GM23338 (cell line): ENCODE measurements at regions not wholly inside any gene's neighbourhood (a gene's known extent, or its start where the extent isn't known, plus 50 kb on each side); places are given as distances from the start of the nearest gene placed in this dataset.

Experiments used
- ATAC-seq: fragments of 200-7000 bp; cut with Tn5 transposase; 3 replicates; pipeline ENCODE4 v1.9.1; 2020
- DNase-seq: peaks from one replicate; pipeline ENCODE4 v3.0.0-alpha.2; 2015; ENCODE audit warnings: low spot score
- H2AFZ ChIP-seq: fragments of 200-600 bp; sonication (generic); 2 replicates; pipeline ENCODE4 v1.8.0; 2016; ENCODE audit warnings: antibody characterized with exemption, mild to moderate bottlenecking, moderate library complexity
- H3F3A ChIP-seq: fragments of 200-600 bp; sonication (generic); replicated peaks from 2 replicates; pipeline ENCODE4 v1.8.0; 2017; ENCODE audit warnings: antibody characterized with exemption, mixed run types, low read depth
- H3K27ac ChIP-seq: fragments of 200-600 bp; sonication (generic); 2 replicates; pipeline ENCODE4 v1.6.1; 2016; ENCODE audit warnings: low read depth
- H3K27me3 ChIP-seq: fragments of 200-600 bp; sonication (generic); 2 replicates; pipeline ENCODE4 v1.8.0; 2016; ENCODE audit warnings: mild to moderate bottlenecking, mixed run types, moderate library complexity; ENCODE audit not compliant: insufficient read depth
- H3K36me3 ChIP-seq: fragments of 200-600 bp; sonication (generic); 2 replicates; pipeline ENCODE4 v1.8.0; 2016; ENCODE audit warnings: mild to moderate bottlenecking; ENCODE audit not compliant: insufficient read depth
- H3K4me1 ChIP-seq: fragments of 200-600 bp; sonication (generic); 2 replicates; pipeline ENCODE4 v1.8.0; 2016; ENCODE audit warnings: mild to moderate bottlenecking, moderate library complexity; ENCODE audit not compliant: insufficient read depth
- H3K4me2 ChIP-seq: fragments of 200-600 bp; sonication (generic); 2 replicates; pipeline ENCODE4 v1.7.1; 2017; ENCODE audit warnings: mixed run types
- H3K4me3 ChIP-seq: fragments of 200-600 bp; sonication (generic); 2 replicates; pipeline ENCODE4 v1.6.1; 2016; ENCODE audit warnings: mixed run types
- H3K79me2 ChIP-seq: fragments of 200-600 bp; sonication (generic); replicated peaks from 2 replicates; pipeline ENCODE4 v1.8.0; 2017; ENCODE audit warnings: mild to moderate bottlenecking; ENCODE audit not compliant: insufficient read depth
- H3K9me2 ChIP-seq: fragments of 200-600 bp; sonication (generic); 2 replicates; pipeline ENCODE4 v1.8.0; 2017; ENCODE audit not compliant: insufficient read depth
- H4K20me1 ChIP-seq: fragments of 200-600 bp; sonication (generic); replicated peaks from 2 replicates; pipeline ENCODE4 v1.8.0; 2017; ENCODE audit warnings: mild to moderate bottlenecking; ENCODE audit not compliant: insufficient read depth
- H3K27ac Mint-ChIP-seq: 2 replicates; pipeline ENCODE4 v1.8.0; 2020; ENCODE audit warnings: inconsistent platforms, mild to moderate bottlenecking, moderate library complexity, mixed read lengths
- H3K27me3 Mint-ChIP-seq: 3 replicates; pipeline ENCODE4 v1.8.0; 2022; ENCODE audit warnings: low read depth, mild to moderate bottlenecking, moderate library complexity, mixed read lengths, inconsistent platforms; ENCODE audit not compliant: insufficient read depth, poor library complexity
- H3K36me3 Mint-ChIP-seq: 3 replicates; pipeline ENCODE4 v1.8.0; 2021; ENCODE audit warnings: low read depth, mild to moderate bottlenecking, inconsistent platforms, moderate library complexity, mixed read lengths
- H3K4me1 Mint-ChIP-seq: 3 replicates; pipeline ENCODE4 v1.8.0; 2020; ENCODE audit warnings: mild to moderate bottlenecking, inconsistent platforms, mixed read lengths
- H3K4me3 Mint-ChIP-seq: 3 replicates; pipeline ENCODE4 v1.8.0; 2021; ENCODE audit warnings: moderate library complexity, mild to moderate bottlenecking, inconsistent platforms, mixed read lengths
- H3K9me3 Mint-ChIP-seq: 3 replicates; pipeline ENCODE4 v1.8.0; 2020; ENCODE audit warnings: moderate library complexity, mild to moderate bottlenecking, inconsistent platforms, mixed read lengths
- EZH2 ChIP-seq: fragments of 200-600 bp; sonication (generic); IDR thresholded peaks from one replicate; pipeline ENCODE4 v1.8.0; 2017; ENCODE audit warnings: antibody characterized with exemption, mild to moderate bottlenecking, low read depth; ENCODE audit not compliant: unreplicated experiment
- JUNB ChIP-seq: IDR thresholded peaks from one replicate; pipeline ENCODE4 v1.6.1; 2016; ENCODE audit warnings: antibody characterized with exemption; ENCODE audit not compliant: unreplicated experiment
- POLR2AphosphoS5 ChIP-seq: IDR thresholded peaks from 2 replicates; pipeline ENCODE4 v1.6.1; 2016; ENCODE audit warnings: antibody characterized with exemption, low read depth
- STAT1 ChIP-seq: IDR thresholded peaks from one replicate; pipeline ENCODE4 v1.6.1; 2016; ENCODE audit warnings: antibody characterized with exemption; ENCODE audit not compliant: unreplicated experiment
- ZNF331 ChIP-seq: fragments of 250-450 bp; sonication (Bioruptor Pico); IDR thresholded peaks from 2 replicates; pipeline ENCODE4 v1.5.0; 2020; ENCODE audit warnings: low read depth, mild to moderate bottlenecking, moderate library complexity
- TF ChIP-seq, protein P1 (sequence below): IDR thresholded peaks from one replicate; pipeline ENCODE4 v1.6.1; 2018; ENCODE audit warnings: antibody characterized with exemption; ENCODE audit not compliant: unreplicated experiment
- TF ChIP-seq, protein P2 (sequence below): fragments of 250-450 bp; sonication (Bioruptor Pico); IDR thresholded peaks from 2 replicates; pipeline ENCODE4 v1.5.0; 2020; ENCODE audit warnings: mild to moderate bottlenecking, moderate library complexity
- TF ChIP-seq, protein P3 (sequence below): IDR thresholded peaks from 2 replicates; pipeline ENCODE4 v1.6.1; 2016; ENCODE audit warnings: antibody characterized with exemption

DNA sequence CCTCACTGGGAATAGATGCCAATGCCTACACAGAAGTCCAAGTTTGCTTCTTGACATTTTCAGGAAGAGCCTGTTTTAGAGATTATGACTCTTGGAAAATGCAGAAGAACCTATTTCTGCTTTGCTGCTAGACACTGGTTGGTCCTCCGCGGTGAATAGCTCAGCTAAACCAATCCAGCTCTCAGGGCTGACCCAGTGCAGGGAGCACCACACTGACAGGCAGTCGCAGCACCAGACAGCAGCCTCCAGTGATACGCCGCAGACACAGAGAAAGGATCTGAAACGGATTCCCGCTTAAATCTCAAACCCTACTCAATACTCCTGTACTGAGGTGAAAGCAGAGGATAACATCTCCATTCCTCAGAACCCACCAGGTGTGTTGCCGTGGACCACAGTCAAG is 183.4 kb downstream of the ENGASE start:
- no peak for TF ChIP-seq STAT1
- TF ChIP-seq, protein P1, sequence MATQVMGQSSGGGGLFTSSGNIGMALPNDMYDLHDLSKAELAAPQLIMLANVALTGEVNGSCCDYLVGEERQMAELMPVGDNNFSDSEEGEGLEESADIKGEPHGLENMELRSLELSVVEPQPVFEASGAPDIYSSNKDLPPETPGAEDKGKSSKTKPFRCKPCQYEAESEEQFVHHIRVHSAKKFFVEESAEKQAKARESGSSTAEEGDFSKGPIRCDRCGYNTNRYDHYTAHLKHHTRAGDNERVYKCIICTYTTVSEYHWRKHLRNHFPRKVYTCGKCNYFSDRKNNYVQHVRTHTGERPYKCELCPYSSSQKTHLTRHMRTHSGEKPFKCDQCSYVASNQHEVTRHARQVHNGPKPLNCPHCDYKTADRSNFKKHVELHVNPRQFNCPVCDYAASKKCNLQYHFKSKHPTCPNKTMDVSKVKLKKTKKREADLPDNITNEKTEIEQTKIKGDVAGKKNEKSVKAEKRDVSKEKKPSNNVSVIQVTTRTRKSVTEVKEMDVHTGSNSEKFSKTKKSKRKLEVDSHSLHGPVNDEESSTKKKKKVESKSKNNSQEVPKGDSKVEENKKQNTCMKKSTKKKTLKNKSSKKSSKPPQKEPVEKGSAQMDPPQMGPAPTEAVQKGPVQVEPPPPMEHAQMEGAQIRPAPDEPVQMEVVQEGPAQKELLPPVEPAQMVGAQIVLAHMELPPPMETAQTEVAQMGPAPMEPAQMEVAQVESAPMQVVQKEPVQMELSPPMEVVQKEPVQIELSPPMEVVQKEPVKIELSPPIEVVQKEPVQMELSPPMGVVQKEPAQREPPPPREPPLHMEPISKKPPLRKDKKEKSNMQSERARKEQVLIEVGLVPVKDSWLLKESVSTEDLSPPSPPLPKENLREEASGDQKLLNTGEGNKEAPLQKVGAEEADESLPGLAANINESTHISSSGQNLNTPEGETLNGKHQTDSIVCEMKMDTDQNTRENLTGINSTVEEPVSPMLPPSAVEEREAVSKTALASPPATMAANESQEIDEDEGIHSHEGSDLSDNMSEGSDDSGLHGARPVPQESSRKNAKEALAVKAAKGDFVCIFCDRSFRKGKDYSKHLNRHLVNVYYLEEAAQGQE: no peak
- TF ChIP-seq, protein P2, sequence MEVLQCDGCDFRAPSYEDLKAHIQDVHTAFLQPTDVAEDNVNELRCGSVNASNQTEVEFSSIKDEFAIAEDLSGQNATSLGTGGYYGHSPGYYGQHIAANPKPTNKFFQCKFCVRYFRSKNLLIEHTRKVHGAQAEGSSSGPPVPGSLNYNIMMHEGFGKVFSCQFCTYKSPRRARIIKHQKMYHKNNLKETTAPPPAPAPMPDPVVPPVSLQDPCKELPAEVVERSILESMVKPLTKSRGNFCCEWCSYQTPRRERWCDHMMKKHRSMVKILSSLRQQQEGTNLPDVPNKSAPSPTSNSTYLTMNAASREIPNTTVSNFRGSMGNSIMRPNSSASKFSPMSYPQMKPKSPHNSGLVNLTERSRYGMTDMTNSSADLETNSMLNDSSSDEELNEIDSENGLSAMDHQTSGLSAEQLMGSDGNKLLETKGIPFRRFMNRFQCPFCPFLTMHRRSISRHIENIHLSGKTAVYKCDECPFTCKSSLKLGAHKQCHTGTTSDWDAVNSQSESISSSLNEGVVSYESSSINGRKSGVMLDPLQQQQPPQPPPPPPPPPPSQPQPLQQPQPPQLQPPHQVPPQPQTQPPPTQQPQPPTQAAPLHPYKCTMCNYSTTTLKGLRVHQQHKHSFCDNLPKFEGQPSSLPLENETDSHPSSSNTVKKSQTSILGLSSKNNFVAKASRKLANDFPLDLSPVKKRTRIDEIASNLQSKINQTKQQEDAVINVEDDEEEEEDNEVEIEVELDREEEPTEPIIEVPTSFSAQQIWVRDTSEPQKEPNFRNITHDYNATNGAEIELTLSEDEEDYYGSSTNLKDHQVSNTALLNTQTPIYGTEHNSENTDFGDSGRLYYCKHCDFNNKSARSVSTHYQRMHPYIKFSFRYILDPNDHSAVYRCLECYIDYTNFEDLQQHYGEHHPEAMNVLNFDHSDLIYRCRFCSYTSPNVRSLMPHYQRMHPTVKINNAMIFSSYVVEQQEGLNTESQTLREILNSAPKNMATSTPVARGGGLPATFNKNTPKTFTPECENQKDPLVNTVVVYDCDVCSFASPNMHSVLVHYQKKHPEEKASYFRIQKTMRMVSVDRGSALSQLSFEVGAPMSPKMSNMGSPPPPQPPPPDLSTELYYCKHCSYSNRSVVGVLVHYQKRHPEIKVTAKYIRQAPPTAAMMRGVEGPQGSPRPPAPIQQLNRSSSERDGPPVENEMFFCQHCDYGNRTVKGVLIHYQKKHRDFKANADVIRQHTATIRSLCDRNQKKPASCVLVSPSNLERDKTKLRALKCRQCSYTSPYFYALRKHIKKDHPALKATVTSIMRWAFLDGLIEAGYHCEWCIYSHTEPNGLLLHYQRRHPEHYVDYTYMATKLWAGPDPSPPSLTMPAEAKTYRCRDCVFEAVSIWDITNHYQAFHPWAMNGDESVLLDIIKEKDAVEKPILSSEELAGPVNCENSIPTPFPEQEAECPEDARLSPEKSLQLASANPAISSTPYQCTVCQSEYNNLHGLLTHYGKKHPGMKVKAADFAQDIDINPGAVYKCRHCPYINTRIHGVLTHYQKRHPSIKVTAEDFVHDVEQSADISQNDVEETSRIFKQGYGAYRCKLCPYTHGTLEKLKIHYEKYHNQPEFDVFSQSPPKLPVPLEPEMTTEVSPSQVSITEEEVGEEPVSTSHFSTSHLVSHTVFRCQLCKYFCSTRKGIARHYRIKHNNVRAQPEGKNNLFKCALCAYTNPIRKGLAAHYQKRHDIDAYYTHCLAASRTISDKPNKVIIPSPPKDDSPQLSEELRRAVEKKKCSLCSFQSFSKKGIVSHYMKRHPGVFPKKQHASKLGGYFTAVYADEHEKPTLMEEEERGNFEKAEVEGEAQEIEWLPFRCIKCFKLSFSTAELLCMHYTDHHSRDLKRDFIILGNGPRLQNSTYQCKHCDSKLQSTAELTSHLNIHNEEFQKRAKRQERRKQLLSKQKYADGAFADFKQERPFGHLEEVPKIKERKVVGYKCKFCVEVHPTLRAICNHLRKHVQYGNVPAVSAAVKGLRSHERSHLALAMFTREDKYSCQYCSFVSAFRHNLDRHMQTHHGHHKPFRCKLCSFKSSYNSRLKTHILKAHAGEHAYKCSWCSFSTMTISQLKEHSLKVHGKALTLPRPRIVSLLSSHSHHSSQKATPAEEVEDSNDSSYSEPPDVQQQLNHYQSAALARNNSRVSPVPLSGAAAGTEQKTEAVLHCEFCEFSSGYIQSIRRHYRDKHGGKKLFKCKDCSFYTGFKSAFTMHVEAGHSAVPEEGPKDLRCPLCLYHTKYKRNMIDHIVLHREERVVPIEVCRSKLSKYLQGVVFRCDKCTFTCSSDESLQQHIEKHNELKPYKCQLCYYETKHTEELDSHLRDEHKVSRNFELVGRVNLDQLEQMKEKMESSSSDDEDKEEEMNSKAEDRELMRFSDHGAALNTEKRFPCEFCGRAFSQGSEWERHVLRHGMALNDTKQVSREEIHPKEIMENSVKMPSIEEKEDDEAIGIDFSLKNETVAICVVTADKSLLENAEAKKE (CRISPR knock-in tag): no peak
- TF ChIP-seq EZH2: no peak
- no peak for TF ChIP-seq JUNB
- TF ChIP-seq POLR2AphosphoS5: no peak
- TF ChIP-seq ZNF331 (CRISPR knock-in tag): no peak
- TF ChIP-seq, protein P3, sequence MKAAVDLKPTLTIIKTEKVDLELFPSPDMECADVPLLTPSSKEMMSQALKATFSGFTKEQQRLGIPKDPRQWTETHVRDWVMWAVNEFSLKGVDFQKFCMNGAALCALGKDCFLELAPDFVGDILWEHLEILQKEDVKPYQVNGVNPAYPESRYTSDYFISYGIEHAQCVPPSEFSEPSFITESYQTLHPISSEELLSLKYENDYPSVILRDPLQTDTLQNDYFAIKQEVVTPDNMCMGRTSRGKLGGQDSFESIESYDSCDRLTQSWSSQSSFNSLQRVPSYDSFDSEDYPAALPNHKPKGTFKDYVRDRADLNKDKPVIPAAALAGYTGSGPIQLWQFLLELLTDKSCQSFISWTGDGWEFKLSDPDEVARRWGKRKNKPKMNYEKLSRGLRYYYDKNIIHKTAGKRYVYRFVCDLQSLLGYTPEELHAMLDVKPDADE: no peak
- peaks cover 10% of the 10 kb centered on the region for H3K27me3 Mint-ChIP-seq

More for the DNA sequence above, 183.4 kb downstream of the ENGASE start:
- Histone ChIP-seq H3K36me3 (no peaks in the 10 kb centered on the region), H3K9me2 (no peaks in the 10 kb centered on the region), H3K4me2 (no peak overlapping the region), H3K4me1 (no peaks in the 10 kb centered on the region), H2AFZ (no peak overlapping the region), H4K20me1 (no peaks in the 10 kb centered on the region), H3K79me2 (no peaks in the 10 kb centered on the region), H3K27me3 (no peaks in the 10 kb centered on the region), H3K4me3 (no peak overlapping the region), H3F3A (no peaks in the 10 kb centered on the region), H3K27ac (no peak overlapping the region)
- no peaks in the 10 kb centered on the region; the same call in 2 of the 3 replicates for H3K36me3 Mint-ChIP-seq
- ATAC-seq (no peak), DNase-seq (no peak)
- no peak overlapping the region for H3K4me3 Mint-ChIP-seq
- peaks cover 3% of the 10 kb centered on the region for H3K4me1 Mint-ChIP-seq
- H3K9me3 Mint-ChIP-seq: no peaks in the 10 kb centered on the region
- no peak overlapping the region for H3K27ac Mint-ChIP-seq
